Pancreas (tissue), 10 donors: ENCODE measurements at regions not wholly inside any gene's neighbourhood (a gene's known extent, or its start where the extent isn't known, plus 50 kb on each side); places are given as distances from the start of the nearest gene placed in this dataset.

Experiments used
- ATAC-seq, 4 donors: fragments of 200-7000 bp; cut with Tn5 transposase; one replicate each; pipeline versions ENCODE4 v1.8.0 to v1.9.1; 2020; ENCODE audit warnings: mild to moderate bottlenecking in 4 of 4, moderate library complexity in 4 of 4
- DNase-seq, 6 donors: peaks; one replicate each; pipeline ENCODE4 v3.0.0-alpha.2; 2020
- FAIRE-seq: peaks from 2 replicates; lab custom pipeline; 2012; peaks lifted over from hg19 to GRCh38; lab: Jason Lieb, UNC
- H3K27ac ChIP-seq, 4 donors: fragments of 200-600 bp; sonication (generic); 1 replicate in 3 of 4; 2 replicates in 1 of 4; pipeline versions ENCODE4 v1.5.0 to v1.8.0; 2020
- H3K27me3 ChIP-seq, 4 donors: fragments of 200-600 bp; one replicate each; pipeline ENCODE4 v1.8.0; 2021
- H3K36me3 ChIP-seq, 3 donors: fragments of 200-600 bp; sonication (generic) in 1 of 3; one replicate each; pipeline versions ENCODE4 v1.5.0 to v1.8.0; 2020 to 2021
- H3K4me1 ChIP-seq, 3 donors: fragments of 200-600 bp; one replicate each; pipeline ENCODE4 v1.8.0; 2021
- H3K4me3 ChIP-seq, 4 donors: fragments of 200-600 bp; sonication (generic) in 2 of 4; one replicate each; pipeline versions ENCODE4 v1.5.0 to v1.8.0; 2020 to 2021
- H3K9me3 ChIP-seq, 4 donors: fragments of 200-600 bp; one replicate each; pipeline ENCODE4 v1.8.0; 2021
- WGBS, 2 donors: extraction: QIAGEN DNeasy Blood & Tissue Kit; methylation state at CpG; one replicate each; pipeline ENCODE4 v1.1.7; 2013; 5-methylcytosine and 5-hydroxymethylcytosine counted together
- intact Hi-C, 3 donors: fragments of 100-400 bp; cut with DNase I; formaldehyde crosslinking; loops; one replicate each; pipeline versions ENCODE4 v1.11.1 to v1.14.2; 2022
- TF ChIP-seq, protein P1 (sequence below), 4 donors: fragments of 200-600 bp; sonication (generic) in 3 of 4; IDR thresholded peaks; one replicate each; pipeline versions ENCODE4 v1.5.0 to v1.8.0; 2021; ENCODE audit warnings: antibody characterized with exemption in 4 of 4
- donor health status: healthy with polysubstance abuse.
- donor health status: DM: no; HTN: no; CAD: no; lungs with moderate emphysema.
- donor health status: DM: no; HTN: no; CAD: no.
- donor health status: control.
- donor health status: control.
- donor health status: Bipolar disorder and iron deficiency.
- donor health status: DM: yes; HTN: yes; CAD: no.
- donor health status: DM: no; HTN: no; CAD: no.
- donor health status: DM: no; HTN: no; CAD: no.
- donor health status: DM: yes; HTN: yes; CAD: no.

DNA sequence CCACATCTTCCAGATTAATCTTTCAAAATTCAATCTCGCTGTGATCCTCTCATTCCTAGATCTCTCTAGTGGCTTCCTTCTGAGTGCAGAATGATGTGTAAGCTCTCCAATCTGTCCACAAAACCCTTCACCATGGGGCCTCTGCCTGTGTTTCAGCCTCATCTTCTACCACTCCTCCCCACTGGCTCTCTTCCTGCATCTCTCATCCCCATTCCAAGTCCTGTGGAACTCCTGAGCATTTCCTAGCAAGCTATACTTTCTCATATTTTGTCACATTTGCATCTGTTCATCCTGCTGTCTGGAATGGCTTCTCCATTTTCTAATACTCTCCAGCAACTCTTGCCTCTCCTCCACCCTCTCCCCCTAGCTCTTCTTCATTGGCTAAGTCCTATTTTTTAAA, 242.0 kb upstream of the DAAM1 start:
- no peak for ATAC-seq
- Histone ChIP-seq H3K27me3 (no peaks in the 10 kb centered on the region), H3K36me3 (no peaks in the 10 kb centered on the region), H3K4me3 (no peak overlapping the region), H3K27ac (no peak overlapping the region), H3K9me3 (no peaks in the 10 kb centered on the region), H3K4me1 (no peaks in the 10 kb centered on the region)
- TF ChIP-seq, protein P1, sequence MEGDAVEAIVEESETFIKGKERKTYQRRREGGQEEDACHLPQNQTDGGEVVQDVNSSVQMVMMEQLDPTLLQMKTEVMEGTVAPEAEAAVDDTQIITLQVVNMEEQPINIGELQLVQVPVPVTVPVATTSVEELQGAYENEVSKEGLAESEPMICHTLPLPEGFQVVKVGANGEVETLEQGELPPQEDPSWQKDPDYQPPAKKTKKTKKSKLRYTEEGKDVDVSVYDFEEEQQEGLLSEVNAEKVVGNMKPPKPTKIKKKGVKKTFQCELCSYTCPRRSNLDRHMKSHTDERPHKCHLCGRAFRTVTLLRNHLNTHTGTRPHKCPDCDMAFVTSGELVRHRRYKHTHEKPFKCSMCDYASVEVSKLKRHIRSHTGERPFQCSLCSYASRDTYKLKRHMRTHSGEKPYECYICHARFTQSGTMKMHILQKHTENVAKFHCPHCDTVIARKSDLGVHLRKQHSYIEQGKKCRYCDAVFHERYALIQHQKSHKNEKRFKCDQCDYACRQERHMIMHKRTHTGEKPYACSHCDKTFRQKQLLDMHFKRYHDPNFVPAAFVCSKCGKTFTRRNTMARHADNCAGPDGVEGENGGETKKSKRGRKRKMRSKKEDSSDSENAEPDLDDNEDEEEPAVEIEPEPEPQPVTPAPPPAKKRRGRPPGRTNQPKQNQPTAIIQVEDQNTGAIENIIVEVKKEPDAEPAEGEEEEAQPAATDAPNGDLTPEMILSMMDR (IDR thresholded peaks at IDR 0.05) = no peak
- DNase-seq = no peak
- intact Hi-C loops = no loop called here
- no peak for FAIRE-seq
- WGBS, 2 donors = 82 to 100% methylated on average over 1 of the region's 1 CpG

DNA sequence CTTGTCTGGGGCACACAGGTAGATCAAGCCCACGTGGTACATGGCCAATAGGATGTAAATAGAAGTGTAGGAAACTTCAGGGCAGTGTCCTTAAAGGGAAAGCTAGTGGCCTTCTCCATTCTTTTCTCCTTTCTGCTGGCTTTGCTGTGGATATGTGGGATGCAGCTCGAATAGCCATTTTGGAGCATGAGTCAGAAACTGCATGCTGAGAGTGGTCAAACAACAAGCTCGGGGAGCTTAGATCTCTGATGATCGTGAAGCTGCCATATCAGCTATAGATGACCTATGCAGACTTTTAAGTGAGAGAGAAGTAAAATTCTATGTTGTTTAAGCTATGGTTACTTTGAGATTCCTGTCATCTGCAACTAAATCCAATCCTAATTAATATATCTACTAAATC, 241.3 kb upstream of the DAAM1 start:
- intact Hi-C loops = no loop called here
- ATAC-seq = no peak
- no peaks in the 10 kb centered on the region for H3K36me3 ChIP-seq
- 63 to 67% methylated on average over 4 of the region's 4 CpGs for WGBS, 2 donors
- no peak overlapping the region for H3K4me3 ChIP-seq
- no peaks in the 10 kb centered on the region for H3K27me3 ChIP-seq
- DNase-seq = no peak
- no peaks in the 10 kb centered on the region for H3K9me3 ChIP-seq
- no peak overlapping the region for H3K27ac ChIP-seq
- TF ChIP-seq, protein P1 (IDR thresholded peaks at IDR 0.05) = no peak
- FAIRE-seq = no peak
- no peaks in the 10 kb centered on the region for H3K4me1 ChIP-seq

DNA sequence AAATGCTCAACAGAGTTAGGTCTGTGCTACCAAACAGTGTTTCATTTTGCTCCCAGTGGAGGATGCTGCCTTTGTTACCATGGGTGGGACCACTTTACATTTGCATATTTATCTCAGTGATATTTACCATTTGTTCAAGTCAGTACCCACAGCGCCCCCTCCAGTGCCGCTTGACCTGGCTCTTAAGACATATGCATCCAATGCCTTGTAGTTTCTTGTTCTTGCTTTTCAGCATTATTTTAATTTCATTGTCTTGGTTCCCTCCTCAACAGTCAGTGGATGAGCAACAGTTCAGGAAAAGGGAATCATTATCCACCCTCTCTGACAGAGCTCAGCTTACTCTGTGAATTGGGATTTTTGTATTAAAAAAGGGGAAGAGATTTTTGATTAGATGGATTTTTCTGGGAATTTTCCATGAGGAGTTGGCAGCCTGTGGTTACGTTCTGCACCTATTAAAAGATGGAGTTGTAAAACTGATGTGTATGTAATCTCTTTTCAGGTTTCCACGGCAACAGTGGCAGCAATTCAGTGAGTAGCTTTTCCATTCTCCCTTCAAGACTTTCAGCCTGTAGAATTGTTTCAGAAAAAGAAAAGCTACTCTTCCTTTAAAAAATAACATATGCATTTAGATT, 240.5 kb upstream of the DAAM1 start:
- no peak for ATAC-seq

DNA sequence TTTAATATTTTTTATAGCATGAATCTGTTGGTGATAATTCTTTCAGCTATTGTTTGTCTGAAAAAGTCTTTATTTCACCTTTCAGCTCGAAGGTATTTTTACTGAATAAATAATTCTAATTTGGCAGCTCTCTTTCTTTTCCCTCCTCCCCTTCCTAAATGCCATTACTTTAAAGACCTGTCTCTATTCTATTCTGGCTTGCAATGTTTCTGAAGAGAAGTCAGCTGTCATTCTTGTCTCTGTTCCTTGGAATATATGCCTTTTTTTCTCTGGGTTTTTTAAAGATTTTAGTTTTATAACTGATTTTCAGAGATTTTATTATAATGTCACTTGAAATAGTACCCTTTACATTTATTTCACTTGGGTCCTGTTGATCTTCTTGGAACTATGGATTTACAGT, 237.9 kb upstream of the DAAM1 start:
- no peak overlapping the region for H3K4me3 ChIP-seq
- H3K27ac ChIP-seq = no peak overlapping the region
- ATAC-seq (no peak), FAIRE-seq (no peak), DNase-seq (no peak)
- peaks cover 0 to 2% (median under 1%) of the 10 kb centered on the region in 3 donors for H3K4me1 ChIP-seq
- WGBS, 2 donors = 45 to 53% methylated on average over 1 of the region's 1 CpG
- H3K9me3 ChIP-seq = no peaks in the 10 kb centered on the region
- H3K36me3 ChIP-seq = no peaks in the 10 kb centered on the region
- TF ChIP-seq, protein P1 (IDR thresholded peaks at IDR 0.05) = no peak
- intact Hi-C loops = no loop called here
- no peaks in the 10 kb centered on the region for H3K27me3 ChIP-seq

More for the DNA sequence above, 240.5 kb upstream of the DAAM1 start:
- DNase-seq (no peak), FAIRE-seq (no peak)
- TF ChIP-seq, protein P1 (IDR thresholded peaks at IDR 0.05) = no peak
- 69 to 73% methylated on average over 4 of the region's 4 CpGs for WGBS, 2 donors
- Histone ChIP-seq H3K27me3 (no peaks in the 10 kb centered on the region), H3K4me3 (no peak overlapping the region), H3K9me3 (no peaks in the 10 kb centered on the region), H3K36me3 (no peaks in the 10 kb centered on the region), H3K27ac (no peak overlapping the region), H3K4me1 (no peaks in the 10 kb centered on the region)
- intact Hi-C loops = no loop called here

DNA sequence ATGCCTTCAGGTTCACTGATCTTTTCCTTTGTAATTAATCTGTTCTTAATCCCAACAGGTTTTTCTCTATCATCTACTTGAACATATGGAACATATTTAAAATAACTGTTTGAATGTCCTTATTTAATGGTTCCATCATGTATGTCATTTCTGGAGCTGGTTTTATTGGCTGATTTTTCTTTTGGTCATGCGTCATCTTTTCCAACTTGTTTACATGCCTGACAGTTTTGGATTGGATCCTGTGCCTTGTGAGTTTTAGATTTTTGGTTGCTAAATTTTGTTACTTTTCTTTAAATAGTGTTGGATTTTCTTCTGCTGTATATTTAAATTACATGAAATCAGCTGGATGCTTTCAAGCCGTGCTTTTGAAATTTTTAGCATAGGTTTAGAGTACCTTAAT, 237.3 kb upstream of the DAAM1 start:
- H3K4me3 ChIP-seq = no peak overlapping the region
- 77 to 88% methylated on average over 2 of the region's 2 CpGs for WGBS, 2 donors
- H3K27me3 ChIP-seq = no peaks in the 10 kb centered on the region
- no peak overlapping the region for H3K27ac ChIP-seq
- intact Hi-C loops = no loop called here
- no peak for ATAC-seq
- H3K36me3 ChIP-seq = no peaks in the 10 kb centered on the region
- TF ChIP-seq, protein P1 (IDR thresholded peaks at IDR 0.05) = no peak
- peaks cover 0 to 5% (median 3%) of the 10 kb centered on the region in 3 donors for H3K4me1 ChIP-seq
- FAIRE-seq = no peak
- no peaks in the 10 kb centered on the region for H3K9me3 ChIP-seq
- no peak for DNase-seq
